ENCODE measurements at regions not wholly inside any gene's neighbourhood (a gene's known extent, or its start where the extent isn't known, plus 50 kb on each side); places are given as distances from the start of the nearest gene placed in this dataset.

GRCh38 chr10:3976171-3976570 is 191.2 kb upstream of the KLF6 start:
- WGBS (ENCODE audit: insufficient coverage) = no CpG with 5 or more reads among the region's 3 CpGs
- Histone ChIP-seq H4K20me1 (ENCODE audit: control insufficient read depth, insufficient read depth, low read length, poor library complexity, severe bottlenecking) (no peaks in the 10 kb centered on the region), H3K36me3 (replicated peaks in 1 of 2; ENCODE audit: control extremely low read depth in 1 of 2, control insufficient read depth in 1 of 2, extremely low read depth in 1 of 2, insufficient read depth in 2 of 2, low read length in 1 of 2) (no peaks in the 10 kb centered on the region), H3K4me1 (ENCODE audit: control insufficient read depth in 2 of 2, insufficient read depth in 2 of 2, low read length in 2 of 2) (peaks cover 6 to 14% of the 10 kb centered on the region in 2 donors), H3K4me3 (ENCODE audit: control extremely low read depth in 1 of 5, extremely low read depth in 1 of 5, insufficient read depth in 1 of 5, low read depth in 2 of 5, low read length in 4 of 5) (no peak overlapping the region), H2AFZ (ENCODE audit: insufficient read depth, low read depth, low read length, poor library complexity, severe bottlenecking) (no peak overlapping the region), H3K79me2 (ENCODE audit: control insufficient read depth, insufficient read depth, low read length) (no peaks in the 10 kb centered on the region), H3K27ac (ENCODE audit: low read length in 2 of 2) (no peak overlapping the region), H3K4me2 (replicated peaks; ENCODE audit: low read depth, low read length, poor library complexity, severe bottlenecking) (no peak overlapping the region), H3K9ac (ENCODE audit: low read length) (no peak overlapping the region), H3K9me3 (ENCODE audit: control extremely low read depth in 1 of 3, control insufficient read depth in 2 of 3, insufficient read depth in 1 of 3, low read length in 2 of 3) (peaks cover 0 to 10% (median 8%) of the 10 kb centered on the region in 3 donors), H3K27me3 (replicated peaks in 1 of 4; ENCODE audit: control extremely low read depth in 1 of 4, control insufficient read depth in 3 of 4, insufficient read depth in 4 of 4, low read length in 3 of 4) (no peaks in the 10 kb centered on the region)
- TF ChIP-seq CTCF (IDR thresholded peaks at IDR 0.05) (no peak), EZH2 (IDR thresholded peaks at IDR 0.05; ENCODE audit: borderline replicate concordance, insufficient read depth, low read depth, low read length, poor library complexity, severe bottlenecking) (no peak)
- peaks cover 12% of the 10 kb centered on the region for H3K4me1 Mint-ChIP-seq
- ChIA-PET POLR2A (no interaction called here), CTCF (no interaction called here)
- H3K9me3 Mint-ChIP-seq (ENCODE audit: insufficient read depth) = no peaks in the 10 kb centered on the region
- ATAC-seq (ENCODE audit: low read depth) = no peak
- DNase-seq = no peak
- H3K4me3 Mint-ChIP-seq = no peak overlapping the region
- intact Hi-C loops (cut with micrococcal nuclease) = no loop called here
- no peak overlapping the region for H3K27ac Mint-ChIP-seq
- no peaks in the 10 kb centered on the region for H3K27me3 Mint-ChIP-seq

- no peaks in the 10 kb centered on the region for H3K9me3 Mint-ChIP-seq (ENCODE audit: insufficient read depth)
- ATAC-seq (ENCODE audit: low read depth) (no peak), DNase-seq (no peak)
- no peak overlapping the region for H3K4me2 ChIP-seq (replicated peaks; ENCODE audit: low read depth, low read length, poor library complexity, severe bottlenecking)
- 73% methylated on average over 7 of the region's 9 CpGs for WGBS (ENCODE audit: insufficient coverage)
- POLR2A ChIA-PET = no interaction called here
- H3K27me3 Mint-ChIP-seq = no peaks in the 10 kb centered on the region
- no peaks in the 10 kb centered on the region for H3K36me3 ChIP-seq (replicated peaks in 1 of 2; ENCODE audit: control extremely low read depth in 1 of 2, control insufficient read depth in 1 of 2, extremely low read depth in 1 of 2, insufficient read depth in 2 of 2, low read length in 1 of 2)
- no peak overlapping the region for H2AFZ ChIP-seq (ENCODE audit: insufficient read depth, low read depth, low read length, poor library complexity, severe bottlenecking)
- H3K79me2 ChIP-seq (ENCODE audit: control insufficient read depth, insufficient read depth, low read length) = no peaks in the 10 kb centered on the region
- no peak overlapping the region for H3K9ac ChIP-seq (ENCODE audit: low read length)
- TF ChIP-seq CTCF (IDR thresholded peaks at IDR 0.05) = no peak
- TF ChIP-seq EZH2 (IDR thresholded peaks at IDR 0.05; ENCODE audit: borderline replicate concordance, insufficient read depth, low read depth, low read length, poor library complexity, severe bottlenecking) = no peak
- peaks cover 0 to 10% (median 8%) of the 10 kb centered on the region in 3 donors for H3K9me3 ChIP-seq (ENCODE audit: control extremely low read depth in 1 of 3, control insufficient read depth in 2 of 3, insufficient read depth in 1 of 3, low read length in 2 of 3)
- H4K20me1 ChIP-seq (ENCODE audit: control insufficient read depth, insufficient read depth, low read length, poor library complexity, severe bottlenecking) = no peaks in the 10 kb centered on the region
- no peak overlapping the region for H3K4me3 Mint-ChIP-seq
- H3K4me1 Mint-ChIP-seq = peaks cover 5% of the 10 kb centered on the region
- no peak overlapping the region for H3K27ac Mint-ChIP-seq
- CTCF ChIA-PET = interaction anchor here (0.5 kb wide), 1 partner anchor 182 kb away, joined by 3 read pairs; no protein-coding TSS in a partner anchor
- no peak overlapping the region for H3K27ac ChIP-seq (ENCODE audit: low read length in 2 of 2)
- intact Hi-C loops (cut with micrococcal nuclease) = no loop called here
- no peaks in the 10 kb centered on the region for H3K27me3 ChIP-seq (replicated peaks in 1 of 4; ENCODE audit: control extremely low read depth in 1 of 4, control insufficient read depth in 3 of 4, insufficient read depth in 4 of 4, low read length in 3 of 4)
- no peak overlapping the region for H3K4me3 ChIP-seq (ENCODE audit: control extremely low read depth in 1 of 5, extremely low read depth in 1 of 5, insufficient read depth in 1 of 5, low read depth in 2 of 5, low read length in 4 of 5)
- peaks cover 6 to 7% of the 10 kb centered on the region in 2 donors for H3K4me1 ChIP-seq (ENCODE audit: control insufficient read depth in 2 of 2, insufficient read depth in 2 of 2, low read length in 2 of 2)
These were observed 190.0 kb upstream of the KLF6 start for GRCh38 chr10:3975016-3975415.

Measured in B cell (primary cell).